A204.1 (cell line): ENCODE measurements at regions not wholly inside any gene's neighbourhood (a gene's known extent, or its start where the extent isn't known, plus 50 kb on each side); places are given as distances from the start of the nearest gene placed in this dataset.
A peak's percentile ranks its signal among the peaks of the same experiment; 100 is the strongest.
"Not testable (repeated sequence)": the region's sequence is repeated elsewhere in the genome, so short reads cannot be mapped to it uniquely, and the experiment has no call there.

Experiments used
- FAIRE-seq: peaks from 2 replicates; lab custom pipeline; 2012; peaks lifted over from hg19 to GRCh38; lab: Jason Lieb, UNC

GRCh38 chr1:239112101-239112935 lies 274.1 kb upstream of the CHRM3 start:
- FAIRE-seq: no peak

- FAIRE-seq: no peak
Measured at GRCh38 chr1:239107676-239108075, 278.7 kb upstream of the CHRM3 start.

GRCh38 chr1:239106689-239107088 lies 279.7 kb upstream of the CHRM3 start:
- not testable (repeated sequence) for FAIRE-seq

GRCh38 chr1:239098400-239099037 lies 287.8 kb upstream of the CHRM3 start:
- no peak for FAIRE-seq

- FAIRE-seq: no peak
Measured at GRCh38 chr1:239091537-239091936, 294.8 kb upstream of the CHRM3 start.

- no peak for FAIRE-seq
Measured at GRCh38 chr1:239084459-239085080, 301.8 kb upstream of the CHRM3 start.

GRCh38 chr1:239081947-239082346 lies 304.4 kb upstream of the CHRM3 start:
- not testable (repeated sequence) for FAIRE-seq

- no peak for FAIRE-seq
Measured at GRCh38 chr1:239067480-239067879, 318.9 kb upstream of the CHRM3 start.

GRCh38 chr1:239067058-239067457 lies 319.3 kb upstream of the CHRM3 start:
- FAIRE-seq: peak; percentile 9

- no peak for FAIRE-seq
Measured at GRCh38 chr1:239061770-239062169, 324.6 kb upstream of the CHRM3 start.

- no peak for FAIRE-seq
Measured at GRCh38 chr1:239058190-239058589, 328.2 kb upstream of the CHRM3 start.

- FAIRE-seq: no peak
Measured at GRCh38 chr1:239056940-239057339, 329.4 kb upstream of the CHRM3 start.

GRCh38 chr1:239053279-239053678 lies 333.1 kb upstream of the CHRM3 start:
- FAIRE-seq: no peak

GRCh38 chr1:239049571-239049970 lies 336.8 kb upstream of the CHRM3 start:
- no peak for FAIRE-seq

GRCh38 chr1:239044829-239045228 lies 341.5 kb upstream of the CHRM3 start:
- no peak for FAIRE-seq

- FAIRE-seq: no peak
Measured at GRCh38 chr1:239040523-239040922, 345.8 kb upstream of the CHRM3 start.

- no peak for FAIRE-seq
Measured at GRCh38 chr1:239031310-239031709, 355.1 kb upstream of the CHRM3 start.

- FAIRE-seq: no peak
Measured at GRCh38 chr1:239025997-239026694, 360.2 kb upstream of the CHRM3 start.

- FAIRE-seq: no peak
Measured at GRCh38 chr1:239025223-239025622, 361.1 kb upstream of the CHRM3 start.

- FAIRE-seq: no peak
Measured at GRCh38 chr1:239023732-239024360, 362.5 kb upstream of the CHRM3 start.

- no peak for FAIRE-seq
Measured at GRCh38 chr1:239016337-239016736, 370.0 kb upstream of the CHRM3 start.

GRCh38 chr1:239011382-239011781 lies 375.0 kb upstream of the CHRM3 start:
- FAIRE-seq: no peak
